ENCODE measurements at regions not wholly inside any gene's neighbourhood (a gene's known extent, or its start where the extent isn't known, plus 50 kb on each side); places are given as distances from the start of the nearest gene placed in this dataset.

GRCh38 chr9:28747351-28747985 lies 1174.2 kb upstream of the C9orf72 start:
- no peak for DNase-seq (ENCODE audit: low read depth)

- no peak for DNase-seq (ENCODE audit: low read depth)
Observed at GRCh38 chr9:28750136-28750535, 1176.9 kb upstream of the C9orf72 start.

GRCh38 chr9:28758341-28758740 lies 1185.1 kb upstream of the C9orf72 start:
- no peak for DNase-seq (ENCODE audit: low read depth)

GRCh38 chr9:28758971-28759370 lies 1185.7 kb upstream of the C9orf72 start:
- no peak for DNase-seq (ENCODE audit: low read depth)

- no peak for DNase-seq (ENCODE audit: low read depth)
Observed at GRCh38 chr9:28762167-28762566, 1188.9 kb upstream of the C9orf72 start.

GRCh38 chr9:28764532-28764931 lies 1191.3 kb upstream of the C9orf72 start:
- DNase-seq (ENCODE audit: low read depth) = no peak

- no peak for DNase-seq (ENCODE audit: low read depth)
Observed at GRCh38 chr9:28770226-28770625, 1196.9 kb upstream of the C9orf72 start.

GRCh38 chr9:28770827-28771226 lies 1197.5 kb upstream of the C9orf72 start:
- DNase-seq (ENCODE audit: low read depth) = no peak

GRCh38 chr9:28774433-28775235 lies 1201.4 kb upstream of the C9orf72 start:
- no peak for DNase-seq (ENCODE audit: low read depth)

- DNase-seq (ENCODE audit: low read depth) = no peak
Observed at GRCh38 chr9:28779243-28779642, 1206.0 kb upstream of the C9orf72 start.

- no peak for DNase-seq (ENCODE audit: low read depth)
Observed at GRCh38 chr9:28781481-28781880, 1208.2 kb upstream of the C9orf72 start.

- no peak for DNase-seq (ENCODE audit: low read depth)
Observed at GRCh38 chr9:28782630-28783029, 1209.3 kb upstream of the C9orf72 start.

GRCh38 chr9:28792716-28793115 lies 1219.4 kb upstream of the C9orf72 start:
- DNase-seq (ENCODE audit: low read depth) = no peak

GRCh38 chr9:28799876-28800275 lies 1226.6 kb upstream of the C9orf72 start:
- no peak for DNase-seq (ENCODE audit: low read depth)

- no peak for DNase-seq (ENCODE audit: low read depth)
Observed at GRCh38 chr9:28801144-28801799, 1228.0 kb upstream of the C9orf72 start.

- no peak for DNase-seq (ENCODE audit: low read depth)
Observed at GRCh38 chr9:28805197-28805596, 1231.9 kb upstream of the C9orf72 start.

GRCh38 chr9:28808042-28808441 lies 1234.8 kb upstream of the C9orf72 start:
- no peak for DNase-seq (ENCODE audit: low read depth)

GRCh38 chr9:28810388-28811075 lies 1237.3 kb upstream of the C9orf72 start:
- no peak for DNase-seq (ENCODE audit: low read depth)

GRCh38 chr9:28820741-28821140 lies 1247.5 kb upstream of the C9orf72 start:
- DNase-seq (ENCODE audit: low read depth) = no peak

- DNase-seq (ENCODE audit: low read depth) = no peak
Observed at GRCh38 chr9:28821240-28821639, 1248.0 kb upstream of the C9orf72 start.

- DNase-seq (ENCODE audit: low read depth) = no peak
Observed at GRCh38 chr9:28824432-28824963, 1251.2 kb upstream of the C9orf72 start.

- DNase-seq (ENCODE audit: low read depth) = no peak
Observed at GRCh38 chr9:28832168-28832770, 1259.0 kb upstream of the C9orf72 start.
